Prostate gland (tissue), 2 donors: ENCODE measurements at regions not wholly inside any gene's neighbourhood (a gene's known extent, or its start where the extent isn't known, plus 50 kb on each side); places are given as distances from the start of the nearest gene placed in this dataset.

Experiments used
- DNase-seq: peaks from one replicate; pipeline ENCODE4 v3.0.0-alpha.2; 2019; ENCODE audit warnings: low spot score
- H3K27ac ChIP-seq, 2 donors: fragments of 200-600 bp; sonication (generic); 2 replicates each; pipeline ENCODE4 v1.5.1; 2017 to 2019
- H3K27me3 ChIP-seq: fragments of 200-600 bp; sonication (generic); replicated peaks from 2 replicates; pipeline ENCODE4 v1.5.1; 2019; ENCODE audit not compliant: insufficient read depth
- H3K36me3 ChIP-seq, 2 donors: fragments of 200-600 bp; sonication (generic); 1 replicate in 1 of 2; 2 replicates in 1 of 2; pipeline versions ENCODE4 v1.5.1 to v1.8.1; 2017 to 2019
- H3K4me1 ChIP-seq: fragments of 200-600 bp; sonication (generic); replicated peaks from 2 replicates; pipeline ENCODE4 v1.5.1; 2019
- H3K4me3 ChIP-seq, 2 donors: fragments of 200-600 bp; sonication (generic); 2 replicates each; pipeline ENCODE4 v1.5.1; 2017 to 2019
- H3K9me3 ChIP-seq: fragments of 200-600 bp; sonication (generic); 2 replicates; pipeline ENCODE4 v1.5.1; 2017
- POLR2A ChIP-seq: fragments of 450-650 bp; IDR thresholded peaks from one replicate; pipeline ENCODE4 v1.6.1; 2016; ENCODE audit warnings: antibody characterized with exemption, mild to moderate bottlenecking
- POLR2AphosphoS5 ChIP-seq: sonication (generic); formaldehyde crosslinking; IDR thresholded peaks from one replicate; pipeline ENCODE4 v1.6.1; 2017; ENCODE audit warnings: antibody characterized with exemption
- whole genome bisulfite sequencing: methylation state at CpG from one replicate; pipeline ENCODE4 v1.1.5; 2018; 5-methylcytosine and 5-hydroxymethylcytosine counted together
- intact Hi-C: fragments of 100-400 bp; cut with DNase I; formaldehyde crosslinking; loops from one replicate; pipeline ENCODE4 v1.14.2; 2022
- TF ChIP-seq, protein P1 (sequence below), 4 experiments: fragments of 200-600 bp in 2 of 4; fragments of 450-650 bp in 2 of 4; sonication (generic) in 2 of 4; IDR thresholded peaks; 1 replicate in 3 of 4; 2 replicates in 1 of 4; pipeline ENCODE4 v1.5.1; 2016 to 2019; ENCODE audit warnings: antibody characterized with exemption in 4 of 4, mild to moderate bottlenecking in 2 of 4, moderate library complexity in 2 of 4

GRCh38 chr4:167452922-167453430 is 218.7 kb upstream of the SPOCK3 start:
- Histone ChIP-seq H3K9me3 (no peaks in the 10 kb centered on the region), H3K27ac (no peak overlapping the region), H3K4me1 (no peaks in the 10 kb centered on the region), H3K27me3 (no peaks in the 10 kb centered on the region), H3K36me3 (no peaks in the 10 kb centered on the region), H3K4me3 (no peak overlapping the region)
- WGBS, result 65% methylated on average over 3 of the region's 3 CpGs
- TF ChIP-seq, protein P1, sequence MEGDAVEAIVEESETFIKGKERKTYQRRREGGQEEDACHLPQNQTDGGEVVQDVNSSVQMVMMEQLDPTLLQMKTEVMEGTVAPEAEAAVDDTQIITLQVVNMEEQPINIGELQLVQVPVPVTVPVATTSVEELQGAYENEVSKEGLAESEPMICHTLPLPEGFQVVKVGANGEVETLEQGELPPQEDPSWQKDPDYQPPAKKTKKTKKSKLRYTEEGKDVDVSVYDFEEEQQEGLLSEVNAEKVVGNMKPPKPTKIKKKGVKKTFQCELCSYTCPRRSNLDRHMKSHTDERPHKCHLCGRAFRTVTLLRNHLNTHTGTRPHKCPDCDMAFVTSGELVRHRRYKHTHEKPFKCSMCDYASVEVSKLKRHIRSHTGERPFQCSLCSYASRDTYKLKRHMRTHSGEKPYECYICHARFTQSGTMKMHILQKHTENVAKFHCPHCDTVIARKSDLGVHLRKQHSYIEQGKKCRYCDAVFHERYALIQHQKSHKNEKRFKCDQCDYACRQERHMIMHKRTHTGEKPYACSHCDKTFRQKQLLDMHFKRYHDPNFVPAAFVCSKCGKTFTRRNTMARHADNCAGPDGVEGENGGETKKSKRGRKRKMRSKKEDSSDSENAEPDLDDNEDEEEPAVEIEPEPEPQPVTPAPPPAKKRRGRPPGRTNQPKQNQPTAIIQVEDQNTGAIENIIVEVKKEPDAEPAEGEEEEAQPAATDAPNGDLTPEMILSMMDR (IDR thresholded peaks at IDR 0.05), result no peak
- no peak for TF ChIP-seq POLR2A
- no peak for TF ChIP-seq POLR2AphosphoS5
- intact Hi-C loops, result no loop called here
- no peak for DNase-seq

DNA sequence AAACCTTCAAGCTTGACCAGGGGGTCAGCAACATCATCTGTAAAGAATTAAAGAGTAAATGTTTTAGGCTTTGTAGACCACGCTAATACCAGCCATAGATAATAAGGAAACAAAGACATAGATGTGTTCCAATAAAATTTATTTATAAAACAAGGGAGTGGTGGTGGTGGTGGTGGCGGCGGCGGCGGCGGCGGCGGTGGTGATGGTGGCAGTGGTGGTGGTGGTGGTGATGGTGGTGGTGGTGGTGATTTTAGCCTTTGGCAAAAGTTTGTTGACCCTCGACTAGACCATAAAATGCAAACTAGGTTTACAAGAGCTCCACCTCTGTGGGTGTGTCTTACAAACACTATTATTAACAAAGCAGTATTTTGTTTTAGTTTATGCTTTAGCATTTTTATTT is 222.3 kb upstream of the SPOCK3 start:
- Histone ChIP-seq H3K4me1 (no peaks in the 10 kb centered on the region), H3K27me3 (no peaks in the 10 kb centered on the region), H3K27ac (no peak overlapping the region), H3K4me3 (no peak overlapping the region), H3K36me3 (no peaks in the 10 kb centered on the region), H3K9me3 (no peaks in the 10 kb centered on the region)
- intact Hi-C loops, result no loop called here
- DNase-seq, result no peak
- WGBS, result 70% methylated on average over 9 of the region's 9 CpGs
- TF ChIP-seq, protein P1 (IDR thresholded peaks at IDR 0.05), result no peak

DNA sequence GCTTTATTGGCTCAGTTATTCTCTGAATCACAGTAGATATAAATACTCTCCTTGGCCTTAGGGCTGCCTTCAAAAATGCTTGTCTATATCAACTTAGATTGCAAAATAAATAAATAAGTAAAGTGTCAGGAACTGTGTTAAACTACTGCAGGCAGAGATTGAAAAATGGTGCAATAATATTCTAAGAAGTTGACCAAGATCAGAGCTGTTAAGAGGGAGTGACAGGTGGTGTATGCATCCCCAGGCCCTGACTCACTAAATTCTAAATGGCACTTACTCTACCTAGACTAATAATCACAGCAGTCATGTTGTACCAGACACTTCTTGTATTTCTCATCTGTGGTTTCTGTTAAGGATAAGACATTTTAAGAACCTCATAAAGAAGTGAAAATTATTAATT is 235.1 kb upstream of the SPOCK3 start:
- H3K27ac ChIP-seq, result no peak overlapping the region
- no peaks in the 10 kb centered on the region for H3K9me3 ChIP-seq
- no peak for DNase-seq
- no peak for TF ChIP-seq POLR2AphosphoS5
- TF ChIP-seq, protein P1 (IDR thresholded peaks at IDR 0.05), result no peak
- TF ChIP-seq POLR2A, result no peak
- intact Hi-C loops, result no loop called here
- no peaks in the 10 kb centered on the region for H3K27me3 ChIP-seq
- H3K4me1 ChIP-seq, result no peaks in the 10 kb centered on the region
- H3K4me3 ChIP-seq, result no peak overlapping the region
- H3K36me3 ChIP-seq, result no peaks in the 10 kb centered on the region

- Histone ChIP-seq H3K36me3 (no peaks in the 10 kb centered on the region), H3K27me3 (no peaks in the 10 kb centered on the region), H3K4me1 (no peaks in the 10 kb centered on the region), H3K27ac (no peak overlapping the region), H3K4me3 (no peak overlapping the region), H3K9me3 (no peaks in the 10 kb centered on the region)
- no peak for TF ChIP-seq POLR2AphosphoS5
- TF ChIP-seq, protein P1 (IDR thresholded peaks at IDR 0.05), result no peak
- TF ChIP-seq POLR2A, result no peak
- 50% methylated on average over 1 of the region's 1 CpG for WGBS
- intact Hi-C loops, result no loop called here
- no peak for DNase-seq
Measured at GRCh38 chr4:167475951-167476350, 241.7 kb upstream of the SPOCK3 start.

DNA sequence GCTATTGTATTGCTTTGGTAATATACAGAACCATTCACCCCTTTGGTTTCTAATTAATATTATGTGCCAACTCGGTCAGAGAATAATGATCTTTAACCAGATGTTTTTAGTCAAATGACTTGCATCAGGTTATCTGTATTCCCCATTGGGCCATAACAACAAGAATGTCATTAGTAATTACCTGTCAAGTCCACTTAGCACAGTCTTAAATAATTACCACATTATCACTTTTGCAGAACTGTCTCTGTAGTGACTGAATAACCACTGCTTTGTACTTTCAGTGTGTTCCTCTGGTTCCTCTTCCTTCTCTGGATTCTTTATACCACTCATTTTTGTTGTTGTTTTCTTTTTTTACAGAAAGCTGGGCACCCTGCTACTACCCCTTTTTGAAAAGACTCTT is 257.7 kb upstream of the SPOCK3 start:
- no peak for DNase-seq
- intact Hi-C loops, result no loop called here
- TF ChIP-seq POLR2A (no peak), POLR2AphosphoS5 (no peak)
- TF ChIP-seq, protein P1 (IDR thresholded peaks at IDR 0.05), result no peak
- Histone ChIP-seq H3K4me1 (no peaks in the 10 kb centered on the region), H3K27ac (no peak overlapping the region), H3K4me3 (no peak overlapping the region), H3K36me3 (no peaks in the 10 kb centered on the region), H3K27me3 (no peaks in the 10 kb centered on the region), H3K9me3 (no peaks in the 10 kb centered on the region)
- 33% methylated on average over 1 of the region's 1 CpG for WGBS
